H54 (cell line): ENCODE measurements at regions not wholly inside any gene's neighbourhood (a gene's known extent, or its start where the extent isn't known, plus 50 kb on each side); places are given as distances from the start of the nearest gene placed in this dataset.
"Not testable (repeated sequence)": the region's sequence is repeated elsewhere in the genome, so short reads cannot be mapped to it uniquely, and the experiment has no call there.

Experiments
- DNase-seq: peaks from one replicate; pipeline ENCODE4 v3.0.0; 2011; ENCODE audit warnings: low spot score, mixed read lengths; ENCODE audit not compliant: insufficient read length
- FAIRE-seq: peaks from 3 replicates; lab custom pipeline; 2011; peaks lifted over from hg19 to GRCh38; lab: Jason Lieb, UNC
- POLR2A ChIP-seq: IDR thresholded peaks from 2 replicates; pipeline ENCODE4 v1.6.1; 2011; ENCODE audit warnings: low read depth, mild to moderate bottlenecking, low read length

DNA sequence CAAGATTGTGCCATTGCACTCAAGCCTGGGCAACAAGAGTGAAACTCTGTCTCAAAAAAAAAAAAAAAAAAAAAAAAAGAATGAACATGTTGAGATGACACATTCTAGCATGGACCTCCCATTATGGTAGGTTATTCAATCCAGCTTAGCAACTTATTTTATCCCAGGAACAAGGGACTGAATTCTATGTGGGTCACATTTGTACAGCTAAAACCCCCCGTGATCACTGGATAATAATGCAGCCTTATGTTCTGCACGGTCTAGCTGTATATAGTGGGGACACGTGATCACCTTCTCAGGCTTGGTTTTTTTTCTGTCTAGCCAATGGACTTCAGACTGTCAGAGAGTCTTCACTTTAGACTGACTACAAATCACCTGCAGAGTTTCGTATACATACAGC lies 115.2 kb upstream of the FRG1 start:
- no peak for TF ChIP-seq POLR2A
- DNase-seq = no peak
- no peak for FAIRE-seq

DNA sequence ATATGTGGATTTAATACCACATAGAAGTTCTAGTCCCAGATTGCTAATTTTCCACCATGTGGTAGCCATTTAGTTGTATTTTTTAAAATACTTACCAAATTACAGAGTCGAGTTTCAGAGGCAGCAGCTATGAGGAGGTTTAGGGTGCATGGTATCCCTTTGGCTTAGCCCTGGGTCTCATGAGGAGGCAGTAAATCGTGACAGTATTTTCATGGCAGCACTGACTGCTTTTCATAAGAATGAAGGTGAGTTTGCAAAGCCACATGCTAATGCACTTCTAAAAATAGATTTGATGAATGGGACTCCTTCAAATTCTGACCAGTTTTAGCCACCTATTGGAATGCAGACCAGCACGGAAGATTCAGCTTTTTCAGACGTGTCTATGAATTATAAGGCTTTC lies 114.0 kb upstream of the FRG1 start:
- no peak for DNase-seq
- FAIRE-seq = no peak
- TF ChIP-seq POLR2A = no peak

DNA sequence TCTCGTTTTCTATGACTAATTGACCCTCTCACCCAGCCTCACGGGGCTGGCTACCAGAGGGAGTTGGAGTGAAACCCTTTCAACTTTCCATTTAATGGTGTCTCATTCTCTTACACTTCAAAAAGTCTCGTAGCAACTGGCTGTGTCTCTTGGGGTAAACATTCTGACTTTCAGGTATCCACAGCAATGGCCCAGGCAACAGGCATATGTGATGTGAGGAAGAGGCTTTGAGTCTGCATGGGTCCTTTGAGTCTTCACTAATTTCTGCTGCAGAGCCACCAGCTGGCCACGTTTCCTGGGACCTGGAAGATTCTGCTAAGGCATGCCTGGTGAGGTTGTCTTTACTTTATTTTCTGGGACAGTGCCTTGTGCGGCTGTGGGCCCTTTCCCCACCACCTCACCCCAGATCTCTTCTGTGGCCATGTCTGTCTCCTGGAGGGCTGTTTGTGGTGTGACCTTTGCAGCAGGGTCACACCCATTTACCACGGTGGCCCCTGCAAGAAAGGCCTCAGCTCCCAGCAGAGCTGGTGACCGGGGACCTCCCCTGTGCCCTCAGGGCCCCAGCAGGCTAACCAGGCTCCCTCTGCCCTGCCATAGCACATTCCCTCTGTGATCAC lies 112.5 kb upstream of the FRG1 start:
- FAIRE-seq = no peak
- DNase-seq = no peak
- no peak for TF ChIP-seq POLR2A

DNA sequence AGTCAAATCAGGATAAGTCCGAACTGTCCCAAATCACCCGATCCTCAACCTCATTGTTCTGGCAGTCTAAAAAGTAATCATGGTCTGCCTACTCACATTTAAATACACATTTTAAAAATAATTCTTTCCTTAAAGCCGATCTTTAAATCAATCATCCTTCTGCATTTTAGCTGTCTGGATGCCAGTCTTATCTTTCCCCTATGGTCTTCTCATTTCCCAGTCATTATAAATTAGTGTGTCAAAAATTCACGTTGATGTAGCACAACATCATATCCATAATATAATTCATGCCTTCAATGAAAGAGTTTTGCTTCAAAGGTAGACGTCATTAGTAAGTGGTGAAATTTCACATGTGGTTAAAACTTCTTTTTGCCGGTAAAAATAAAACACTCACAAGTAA lies 108.1 kb upstream of the FRG1 start:
- FAIRE-seq (no peak), DNase-seq (no peak)
- TF ChIP-seq POLR2A = no peak

DNA sequence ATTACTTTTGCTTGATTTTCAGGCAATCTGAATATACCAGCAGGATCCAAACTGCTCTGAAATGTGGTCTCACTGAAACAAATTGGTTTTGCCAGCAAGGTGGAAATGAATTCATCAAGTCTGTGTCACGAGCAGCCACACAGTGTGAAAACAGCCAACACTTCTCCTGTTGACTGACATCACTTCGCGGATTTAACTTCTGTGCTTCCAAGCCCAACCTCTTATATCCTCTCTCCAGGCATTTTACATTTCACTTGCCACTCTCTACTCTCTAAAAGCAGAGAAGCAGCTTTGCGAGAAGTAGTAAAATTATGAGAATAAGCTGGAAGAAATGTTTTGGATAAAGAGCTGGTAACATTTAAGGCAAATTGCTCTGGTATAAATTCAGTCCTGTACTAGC lies 106.1 kb upstream of the FRG1 start:
- no peak for FAIRE-seq
- DNase-seq = no peak
- TF ChIP-seq POLR2A = no peak

DNA sequence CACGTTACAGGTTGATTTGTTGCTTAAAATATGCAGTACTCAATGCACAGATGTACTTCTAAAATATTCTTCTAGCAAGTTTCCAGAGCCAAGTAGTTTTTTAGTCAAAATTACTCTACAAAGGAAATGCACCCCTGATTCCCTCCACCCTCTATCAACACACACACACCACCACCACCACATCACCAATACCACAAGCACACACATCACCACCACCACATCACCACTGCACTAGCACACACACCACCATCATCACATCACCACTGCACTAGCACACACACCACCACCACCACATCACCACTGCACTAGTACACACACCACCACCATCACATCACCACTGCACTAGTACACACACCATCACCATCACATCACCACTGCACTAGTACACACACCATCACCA lies 105.2 kb upstream of the FRG1 start:
- no peak for DNase-seq
- no peak for TF ChIP-seq POLR2A
- no peak for FAIRE-seq

DNA sequence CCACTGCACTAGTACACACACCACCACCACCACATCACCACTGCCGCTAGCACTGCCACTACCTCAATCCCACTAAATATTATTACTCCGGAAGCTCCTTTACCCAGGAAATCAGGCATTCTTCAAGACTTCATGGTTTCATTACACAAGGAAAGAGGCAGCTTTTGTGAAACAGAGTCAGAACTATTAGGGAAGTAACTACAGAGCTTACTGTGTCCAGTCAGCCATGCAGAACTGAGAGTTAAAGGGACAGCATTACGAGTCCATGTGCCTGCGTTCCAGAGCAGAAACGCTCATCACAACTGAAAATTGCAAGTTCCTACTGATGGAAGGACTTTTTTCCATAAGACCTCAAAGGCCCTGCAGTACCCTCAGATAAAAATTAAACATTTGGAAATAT lies 103.2 kb upstream of the FRG1 start:
- FAIRE-seq (no peak), DNase-seq (no peak)
- no peak for TF ChIP-seq POLR2A

DNA sequence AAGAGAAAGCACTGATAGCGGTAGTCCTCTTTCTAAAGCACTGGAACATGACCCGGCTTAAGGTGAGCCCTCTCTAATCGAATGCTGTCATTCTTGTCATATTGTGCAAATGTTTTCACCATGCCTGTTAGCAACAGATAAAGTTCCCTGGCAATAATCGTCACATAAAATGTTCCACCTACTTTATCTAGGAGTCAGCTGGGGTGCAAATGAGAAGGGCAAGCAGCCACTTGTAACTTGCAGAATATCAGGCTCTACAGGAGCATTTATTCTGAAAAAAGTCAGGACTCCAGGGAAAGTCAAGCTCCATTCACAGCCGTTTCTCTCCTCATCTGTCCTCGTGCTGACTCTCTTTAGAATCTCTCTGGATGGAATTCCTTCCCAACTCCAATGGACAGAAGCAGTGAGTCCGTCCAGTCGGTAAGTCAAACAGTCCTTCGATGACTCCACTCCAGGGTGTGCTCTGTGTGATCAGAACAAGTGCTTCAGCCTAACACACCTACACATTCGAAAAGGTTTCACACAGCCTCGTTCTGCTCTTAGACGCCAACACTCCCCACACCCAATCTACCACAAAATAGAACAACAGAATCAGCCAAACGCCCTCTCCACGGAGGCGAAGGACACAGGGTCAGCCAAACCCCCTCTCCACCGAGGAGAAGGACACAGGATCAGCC lies 101.7 kb upstream of the FRG1 start:
- FAIRE-seq (no peak), DNase-seq (no peak)
- no peak for TF ChIP-seq POLR2A

DNA sequence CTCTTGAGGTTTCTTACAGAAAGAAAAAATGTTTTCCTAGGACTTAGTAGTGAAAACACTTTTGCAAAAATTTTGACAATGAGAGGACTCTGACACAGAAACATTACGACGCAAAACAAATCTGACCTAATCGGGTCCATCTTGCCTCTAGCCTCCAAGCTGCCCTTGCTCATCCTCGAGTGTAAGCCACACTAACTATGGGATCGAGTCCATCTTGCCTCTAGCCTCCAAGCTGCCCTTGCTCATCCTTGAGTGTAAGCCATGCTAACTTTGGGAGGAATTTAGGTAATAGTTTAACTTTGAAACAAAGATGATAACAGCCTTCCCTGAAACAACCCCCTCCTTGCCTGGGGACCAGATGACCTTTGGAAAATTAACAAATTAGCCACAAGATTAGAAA lies 100.3 kb upstream of the FRG1 start:
- no peak for FAIRE-seq

DNA sequence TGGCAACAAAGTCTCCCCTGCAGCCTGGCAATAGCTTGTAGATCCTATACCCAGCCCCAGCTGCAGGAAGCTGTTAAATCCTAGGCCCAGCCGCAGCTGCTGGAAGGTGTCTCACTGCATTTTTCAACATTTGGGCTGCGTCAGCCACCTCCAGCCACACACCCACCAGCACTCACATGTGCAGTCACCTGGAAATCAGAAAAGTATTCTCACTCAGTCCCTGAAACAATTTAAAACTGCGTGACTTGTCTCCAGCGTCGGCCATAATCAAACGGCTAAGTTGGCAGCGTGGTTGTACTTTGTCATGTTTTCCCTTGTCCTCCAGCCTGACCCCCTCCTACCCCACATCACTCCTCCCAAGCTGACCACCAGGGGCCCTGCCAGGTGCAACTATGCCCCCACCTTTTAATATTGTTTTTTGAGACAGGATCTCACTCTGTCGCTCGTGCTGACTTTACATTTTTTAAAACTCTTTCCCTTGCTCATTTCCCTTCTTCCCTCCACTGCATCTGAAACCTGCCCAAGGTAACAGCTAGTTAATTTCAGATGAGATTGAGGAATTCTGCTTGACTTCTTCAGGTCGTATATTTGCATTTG lies 97.2 kb upstream of the FRG1 start:
- TF ChIP-seq POLR2A = no peak
- DNase-seq = no peak
- FAIRE-seq = no peak

More for the DNA sequence above, 100.3 kb upstream of the FRG1 start:
- no peak for TF ChIP-seq POLR2A
- DNase-seq = no peak

DNA sequence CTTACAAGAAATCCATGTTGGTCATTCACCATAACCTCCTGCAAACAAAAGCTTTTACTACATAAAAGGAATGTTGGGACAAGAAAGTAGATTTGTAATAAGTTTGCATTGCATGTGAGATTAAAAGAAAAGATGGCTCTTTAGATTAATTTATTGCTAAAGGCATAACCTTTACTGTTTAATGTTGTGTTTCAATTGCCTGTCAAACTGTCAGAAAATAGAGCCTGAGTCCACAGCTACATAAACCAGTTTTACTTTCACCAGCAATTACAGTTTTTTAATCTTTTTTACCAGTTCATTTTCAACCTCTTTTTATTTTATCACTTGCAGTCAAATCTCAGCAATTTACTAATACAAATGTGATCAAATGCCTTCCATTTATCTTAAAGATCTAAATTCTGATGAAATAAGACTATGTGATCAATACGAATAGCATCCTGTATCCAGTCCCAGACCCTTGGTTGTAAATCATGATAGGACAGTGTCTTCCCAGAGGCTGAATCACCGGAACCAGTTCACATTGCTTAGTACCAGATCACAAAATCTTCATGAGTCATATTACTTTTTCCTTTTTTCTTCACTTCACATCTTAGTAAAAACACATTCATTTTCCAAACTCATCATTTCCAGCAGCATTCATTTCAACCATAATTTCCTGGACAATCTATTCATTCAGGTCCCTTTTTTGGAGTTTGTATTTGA lies 95.4 kb upstream of the FRG1 start:
- FAIRE-seq = no peak
- TF ChIP-seq POLR2A = no peak
- no peak for DNase-seq

DNA sequence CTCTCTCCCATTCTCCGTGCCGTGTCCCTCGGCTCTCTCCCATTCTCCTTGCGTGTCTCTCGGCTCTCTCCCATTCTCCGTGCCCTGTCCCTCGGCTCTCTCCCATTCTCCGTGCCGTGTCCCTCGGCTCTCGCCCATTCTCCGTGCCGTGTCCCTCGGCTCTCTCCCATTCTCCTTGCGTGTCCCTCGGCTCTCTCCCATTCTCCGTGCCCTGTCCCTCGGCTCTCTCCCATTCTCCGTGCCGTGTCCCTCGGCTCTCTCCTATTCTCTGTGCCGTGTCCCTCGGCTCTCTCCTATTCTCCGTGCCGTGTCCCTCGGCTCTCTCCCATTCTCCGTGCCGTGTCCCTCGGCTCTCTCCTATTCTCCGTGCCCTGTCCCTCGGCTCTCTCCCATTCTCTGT lies 94.6 kb upstream of the FRG1 start:
- DNase-seq, FAIRE-seq: not testable (repeated sequence)

DNA sequence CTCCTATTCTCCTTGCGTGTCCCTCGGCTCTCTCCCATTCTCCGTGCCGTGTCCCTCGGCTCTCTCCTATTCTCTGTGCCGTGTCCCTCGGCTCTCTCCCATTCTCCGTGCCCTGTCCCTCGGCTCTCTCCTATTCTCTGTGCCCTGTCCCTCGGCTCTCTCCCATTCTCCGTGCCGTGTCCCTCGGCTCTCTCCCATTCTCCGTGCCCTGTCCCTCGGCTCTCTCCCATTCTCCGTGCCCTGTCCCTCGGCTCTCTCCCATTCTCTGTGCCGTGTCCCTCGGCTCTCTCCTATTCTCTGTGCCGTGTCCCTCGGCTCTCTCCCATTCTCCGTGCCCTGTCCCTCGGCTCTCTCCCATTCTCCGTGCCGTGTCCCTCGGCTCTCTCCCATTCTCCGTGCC lies 94.1 kb upstream of the FRG1 start:
- DNase-seq, FAIRE-seq: not testable (repeated sequence)

DNA sequence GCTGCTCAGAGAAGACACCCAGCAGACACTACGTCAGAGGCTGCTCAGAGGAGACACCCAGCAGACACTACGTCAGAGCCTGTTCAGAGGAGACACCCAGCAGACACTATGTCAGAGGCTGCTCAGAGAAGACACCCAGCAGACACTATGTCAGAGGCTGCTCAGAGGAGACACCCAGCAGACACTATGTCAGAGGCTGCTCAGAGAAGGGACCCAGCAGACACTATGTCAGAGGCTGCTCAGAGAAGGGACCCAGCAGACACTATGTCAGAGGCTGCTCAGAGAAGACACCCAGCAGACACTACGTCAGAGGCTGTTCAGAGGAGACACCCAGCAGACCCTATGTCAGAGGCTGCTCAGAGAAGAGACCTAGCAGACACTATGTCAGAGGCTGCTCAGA lies 92.0 kb upstream of the FRG1 start:
- FAIRE-seq, DNase-seq: not testable (repeated sequence)

DNA sequence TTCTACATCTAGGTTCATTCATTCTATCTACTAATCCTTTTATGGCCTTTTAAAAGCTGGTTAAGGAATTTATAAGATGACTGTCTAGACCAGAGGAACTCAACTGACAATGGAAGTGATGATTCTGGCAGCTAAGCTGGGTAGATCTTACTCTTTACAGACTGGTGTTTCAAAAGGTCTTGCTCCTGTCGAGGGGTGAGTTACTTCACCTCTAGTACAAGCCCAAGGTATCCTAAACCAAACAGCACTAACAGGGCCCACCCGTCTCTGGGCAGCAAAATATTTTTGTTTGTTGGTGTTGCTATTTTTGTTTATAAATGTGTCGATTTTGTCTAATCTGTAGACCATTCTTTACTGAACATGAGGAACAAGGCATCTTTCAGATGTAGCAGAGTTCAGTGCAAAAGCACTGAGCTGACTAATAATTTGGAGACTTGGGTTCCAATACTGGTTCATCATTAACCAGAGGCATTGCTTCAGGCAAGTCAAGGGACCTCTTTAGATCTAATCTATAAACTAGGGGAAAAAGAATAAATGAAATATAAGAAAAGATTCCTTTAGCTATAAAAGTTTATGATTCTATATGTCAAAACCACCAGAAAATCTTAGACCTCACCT lies 90.3 kb upstream of the FRG1 start:
- no peak for TF ChIP-seq POLR2A
- DNase-seq (no peak), FAIRE-seq (no peak)
